IMR-90 (cell line): ENCODE measurements at regions not wholly inside any gene's neighbourhood (a gene's known extent, or its start where the extent isn't known, plus 50 kb on each side); places are given as distances from the start of the nearest gene placed in this dataset.

Experiments
- ATAC-seq: fragments of 200-7000 bp; cut with Tn5 transposase; 2 replicates; pipeline ENCODE4 v1.9.1; 2020; ENCODE audit warnings: low read depth, mild to moderate bottlenecking, moderate library complexity
- BruUV-seq: library from RNA; stranded (reverse); fragments of 400-500 nt; replicated peaks from 2 replicates; lab custom pipeline; 2021; lab: Mats Ljungman, UMichigan
- CTCF ChIA-PET: fragments of 300-600 bp; formaldehyde crosslinking; extraction: SDS; loops from one replicate; lab custom pipeline; 2021; ENCODE audit warnings: antibody characterized with exemption; lab: Yijun Ruan, JAX
- POLR2A ChIA-PET: fragments of 300-600 bp; sonication (Branson Sonifier 250); formaldehyde crosslinking; loops from one replicate; lab custom pipeline; 2022; ENCODE audit warnings: antibody characterized with exemption; ENCODE audit not compliant: unreplicated experiment; lab: Charles Lee
- DNase-seq: peaks from one replicate; pipeline ENCODE4 v3.0.0; 2013
- H2AFZ ChIP-seq: replicated peaks from 2 replicates; pipeline ENCODE3; 2013; ENCODE audit warnings: low read length, mild to moderate bottlenecking; ENCODE audit not compliant: poor library complexity
- H2AK5ac ChIP-seq: 2 replicates; pipeline ENCODE4 v1.6.1; 2013; ENCODE audit warnings: low read depth, low read length, inconsistent platforms
- H2AK9ac ChIP-seq: replicated peaks from 2 replicates; pipeline ENCODE3; 2013; ENCODE audit warnings: mild to moderate bottlenecking, low read depth, low read length, moderate library complexity; ENCODE audit not compliant: poor library complexity
- H2BK120ac ChIP-seq: 2 replicates; pipeline ENCODE4 v1.6.1; 2013; ENCODE audit warnings: low read depth, low read length, inconsistent platforms
- H2BK15ac ChIP-seq: 3 replicates; pipeline ENCODE4 v1.6.1; 2013; ENCODE audit warnings: low read depth, low read length, inconsistent platforms
- H2BK20ac ChIP-seq: 2 replicates; pipeline ENCODE4 v1.6.1; 2013; ENCODE audit warnings: low read depth, mild to moderate bottlenecking, inconsistent platforms, low read length, moderate library complexity
- H2BK5ac ChIP-seq: 2 replicates; pipeline ENCODE4 v1.6.1; 2013; ENCODE audit warnings: mild to moderate bottlenecking, low read depth, low read length, inconsistent platforms; ENCODE audit not compliant: poor library complexity, severe bottlenecking
- H3K14ac ChIP-seq: replicated peaks from 2 replicates; pipeline ENCODE4 v1.6.1; 2013; ENCODE audit warnings: low read depth, low read length, inconsistent platforms
- H3K18ac ChIP-seq: 2 replicates; pipeline ENCODE4 v1.6.1; 2013; ENCODE audit warnings: low read depth, low read length, control low read depth
- H3K23ac ChIP-seq: 2 replicates; pipeline ENCODE4 v1.6.1; 2013; ENCODE audit warnings: low read depth, low read length, inconsistent platforms
- H3K27ac ChIP-seq: 2 replicates; pipeline ENCODE4 v1.5.1; 2013; ENCODE audit warnings: mild to moderate bottlenecking, control low read depth, low read length; ENCODE audit not compliant: insufficient read depth
- H3K27me3 ChIP-seq: 2 replicates; pipeline ENCODE4 v1.6.1; 2013; ENCODE audit warnings: low read length; ENCODE audit not compliant: control insufficient read depth, insufficient read depth
- H3K36me3 ChIP-seq: 2 replicates; pipeline ENCODE4 v1.6.1; 2013; ENCODE audit warnings: low read length, mixed read lengths; ENCODE audit not compliant: control insufficient read depth, insufficient read depth
- H3K4ac ChIP-seq: 2 replicates; pipeline ENCODE4 v1.6.1; 2013; ENCODE audit warnings: low read depth, low read length, inconsistent platforms
- H3K4me1 ChIP-seq: 2 replicates; pipeline ENCODE4 v1.6.1; 2013; ENCODE audit warnings: low read length, mixed read lengths; ENCODE audit not compliant: control insufficient read depth, insufficient read depth
- H3K4me2 ChIP-seq: 2 replicates; pipeline ENCODE4 v1.6.1; 2013; ENCODE audit warnings: low read depth, mild to moderate bottlenecking, control low read depth, low read length, moderate library complexity
- H3K4me3 ChIP-seq: 2 replicates; pipeline ENCODE4 v1.5.1; 2013; ENCODE audit warnings: low read depth, mild to moderate bottlenecking, control low read depth, low read length, moderate library complexity; ENCODE audit not compliant: insufficient read depth
- H3K56ac ChIP-seq: 2 replicates; pipeline ENCODE4 v1.6.1; 2013; ENCODE audit warnings: low read length, inconsistent platforms; ENCODE audit not compliant: insufficient read depth; ENCODE audit errors: extremely low read depth
- H3K79me1 ChIP-seq, 2 experiments: 2 replicates each; pipeline ENCODE4 v1.6.1; 2013; ENCODE audit warnings: low read length in 2 of 2, inconsistent platforms in 1 of 2, low read depth in 1 of 2
- H3K9ac ChIP-seq: 2 replicates; pipeline ENCODE4 v1.6.1; 2013; ENCODE audit warnings: low read depth, low read length, control low read depth
- H3K9me1 ChIP-seq: 2 replicates; pipeline ENCODE4 v1.6.1; 2013; ENCODE audit warnings: low read length, inconsistent platforms; ENCODE audit not compliant: insufficient read depth
- H3K9me3 ChIP-seq: 2 replicates; pipeline ENCODE4 v1.6.1; 2013; ENCODE audit warnings: low read length; ENCODE audit not compliant: control insufficient read depth, insufficient read depth
- H4K20me1 ChIP-seq: 2 replicates; pipeline ENCODE4 v1.6.1; 2013; ENCODE audit warnings: low read length, inconsistent platforms; ENCODE audit not compliant: insufficient read depth
- H4K5ac ChIP-seq: 2 replicates; pipeline ENCODE4 v1.6.1; 2013; ENCODE audit warnings: mild to moderate bottlenecking, low read depth, low read length, control low read depth
- H4K8ac ChIP-seq, 2 experiments: 2 replicates each; pipeline ENCODE4 v1.6.1; 2013; ENCODE audit warnings: low read depth in 2 of 2, low read length in 2 of 2, control low read depth in 1 of 2, inconsistent platforms in 1 of 2
- H4K91ac ChIP-seq: 2 replicates; pipeline ENCODE4 v1.6.1; 2013; ENCODE audit warnings: low read depth, low read length, inconsistent platforms; ENCODE audit not compliant: insufficient read depth
- POLR2A ChIP-seq: IDR thresholded peaks from 2 replicates; pipeline ENCODE4 v1.6.1; 2012; ENCODE audit warnings: mild to moderate bottlenecking, low read depth, low read length
- RFX5 ChIP-seq: IDR thresholded peaks from 2 replicates; pipeline ENCODE4 v1.8.0; 2012; ENCODE audit warnings: low read depth, mild to moderate bottlenecking, low read length, moderate library complexity
- WGBS, 2 experiments: methylation state at CpG; one replicate each; pipeline versions ENCODE4 v1.1.5 to v1.1.7; 2013; ENCODE audit warnings: missing lambda C conversion rate in 2 of 2; ENCODE audit not compliant: insufficient read length in 1 of 2; ENCODE audit errors: extremely low coverage in 2 of 2; 5-methylcytosine and 5-hydroxymethylcytosine counted together
- dilution Hi-C: fragments of 300-500 bp; cut with HindIII; formaldehyde crosslinking; loops from one replicate; pipeline ENCODE4 v1.14.3; 2018; ENCODE audit warnings: low sequenced_read_pairs; ENCODE audit not compliant: unreplicated experiment
- in situ Hi-C: fragments of 300-500 bp; cut with MboI; formaldehyde crosslinking; loops from 3 replicates; pipeline ENCODE4 v1.14.3; 2019; ENCODE audit warnings: low sequenced_read_pairs, inconsistent platforms, mixed read lengths
- intact Hi-C: fragments of 100-400 bp; cut with micrococcal nuclease; formaldehyde crosslinking; loops from 2 replicates; pipeline ENCODE4 v1.10.0; 2022

GRCh38 chr13:72368031-72368430 lies 359.4 kb downstream of the MZT1 start:
- DNase-seq (no peak), ATAC-seq (no peak)
- Histone ChIP-seq H3K4me3 (no peak overlapping the region), H3K9me3 (peaks cover 2% of the 10 kb centered on the region; the same call in 1 of the 2 replicates), H4K20me1 (no peaks in the 10 kb centered on the region), H2BK5ac (no peak overlapping the region), H3K4me2 (no peak overlapping the region), H4K91ac (no peak overlapping the region), H3K79me1 (no peaks in the 10 kb centered on the region), H2BK20ac (no peak overlapping the region), H2BK120ac (no peak overlapping the region), H3K4ac (no peak overlapping the region), H3K9ac (no peak overlapping the region), H2AK5ac (no peak overlapping the region), H3K23ac (no peak overlapping the region), H3K9me1 (no peaks in the 10 kb centered on the region), H3K27ac (no peak overlapping the region), H3K4me1 (no peaks in the 10 kb centered on the region), H3K14ac (no peak overlapping the region), H3K27me3 (no peaks in the 10 kb centered on the region), H2AK9ac (no peak overlapping the region), H3K36me3 (no peaks in the 10 kb centered on the region), H2BK15ac (no peak overlapping the region), H2AFZ (no peak overlapping the region), H4K8ac (no peak overlapping the region), H3K56ac (no peak overlapping the region), H4K5ac (no peak overlapping the region), H3K18ac (no peak overlapping the region)
- intact Hi-C loops (no loop called here), in situ Hi-C loops (no loop called here), dilution Hi-C loops (no loop called here)
- WGBS, 2 experiments = no CpG with 5 or more reads among the region's 1 CpG
- TF ChIP-seq POLR2A (no peak), RFX5 (no peak)
- ChIA-PET CTCF (interaction anchor here (0.6 kb wide), 1 partner anchor 35 kb away, joined by 3 read pairs; no protein-coding TSS in a partner anchor), POLR2A (no interaction called here)
- BruUV-seq = no TSS peak
